ENCODE measurements at regions not wholly inside any gene's neighbourhood (a gene's known extent, or its start where the extent isn't known, plus 50 kb on each side); places are given as distances from the start of the nearest gene placed in this dataset.

GRCh38 chr11:112732031-112732430 lies 229.2 kb upstream of the NCAM1 start:
- Mint-ChIP-seq H3K9me3 (no peaks in the 10 kb centered on the region), H3K36me3 (no peaks in the 10 kb centered on the region), H3K4me3 (no peak overlapping the region), H3K27me3 (ENCODE audit: low read depth) (peaks cover 58% of the 10 kb centered on the region), H3K27ac (no peak overlapping the region), H3K4me1 (no peaks in the 10 kb centered on the region)
- TF ChIP-seq CTCF (IDR thresholded peaks at IDR 0.05; ENCODE audit: unreplicated experiment): no peak
- no peak for DNase-seq (ENCODE audit: low spot score in 2 of 2, unreplicated experiment in 2 of 2)

- TF ChIP-seq CTCF (IDR thresholded peaks at IDR 0.05; ENCODE audit: unreplicated experiment): no peak
Observed at GRCh38 chr11:112734207-112734606, 227.0 kb upstream of the NCAM1 start.

GRCh38 chr11:112735470-112735869 lies 225.8 kb upstream of the NCAM1 start:
- no peaks in the 10 kb centered on the region for H3K36me3 Mint-ChIP-seq
- peaks cover 53% of the 10 kb centered on the region for H3K27me3 Mint-ChIP-seq (ENCODE audit: low read depth)
- no peak overlapping the region for H3K4me3 Mint-ChIP-seq
- no peaks in the 10 kb centered on the region for H3K4me1 Mint-ChIP-seq
- TF ChIP-seq CTCF (IDR thresholded peaks at IDR 0.05; ENCODE audit: unreplicated experiment): no peak
- H3K9me3 Mint-ChIP-seq: no peaks in the 10 kb centered on the region
- DNase-seq (ENCODE audit: low spot score in 2 of 2, unreplicated experiment in 2 of 2): no peak
- no peak overlapping the region for H3K27ac Mint-ChIP-seq

More at GRCh38 chr11:112734207-112734606, 227.0 kb upstream of the NCAM1 start:
- H3K4me3 Mint-ChIP-seq: no peak overlapping the region
- no peak overlapping the region for H3K27ac Mint-ChIP-seq
- H3K9me3 Mint-ChIP-seq: no peaks in the 10 kb centered on the region
- peak; percentile 47 to 77 for DNase-seq (ENCODE audit: low spot score in 2 of 2, unreplicated experiment in 2 of 2)
- H3K27me3 Mint-ChIP-seq (ENCODE audit: low read depth): peaks cover 51% of the 10 kb centered on the region
- no peaks in the 10 kb centered on the region for H3K36me3 Mint-ChIP-seq
- no peaks in the 10 kb centered on the region for H3K4me1 Mint-ChIP-seq

GRCh38 chr11:112744041-112744440 lies 217.2 kb upstream of the NCAM1 start:
- TF ChIP-seq CTCF (IDR thresholded peaks at IDR 0.05; ENCODE audit: unreplicated experiment): no peak
- DNase-seq (ENCODE audit: low spot score in 2 of 2, unreplicated experiment in 2 of 2): no peak
- peaks cover 8% of the 10 kb centered on the region for H3K4me1 Mint-ChIP-seq
- H3K9me3 Mint-ChIP-seq: no peaks in the 10 kb centered on the region
- H3K27ac Mint-ChIP-seq: no peak overlapping the region
- H3K36me3 Mint-ChIP-seq: no peaks in the 10 kb centered on the region
- H3K27me3 Mint-ChIP-seq (ENCODE audit: low read depth): peaks cover 68% of the 10 kb centered on the region
- no peak overlapping the region for H3K4me3 Mint-ChIP-seq

- Mint-ChIP-seq H3K27me3 (ENCODE audit: low read depth) (peaks cover 69% of the 10 kb centered on the region), H3K4me3 (no peak overlapping the region), H3K4me1 (peaks cover 14% of the 10 kb centered on the region), H3K27ac (no peak overlapping the region), H3K36me3 (no peaks in the 10 kb centered on the region), H3K9me3 (no peaks in the 10 kb centered on the region)
- TF ChIP-seq CTCF (IDR thresholded peaks at IDR 0.05; ENCODE audit: unreplicated experiment): no peak
- DNase-seq (ENCODE audit: low spot score in 2 of 2, unreplicated experiment in 2 of 2): no peak
Observed at GRCh38 chr11:112745973-112746372, 215.2 kb upstream of the NCAM1 start.

GRCh38 chr11:112748252-112748651 lies 213.0 kb upstream of the NCAM1 start:
- no peak for TF ChIP-seq CTCF (IDR thresholded peaks at IDR 0.05; ENCODE audit: unreplicated experiment)
- DNase-seq (ENCODE audit: low spot score in 2 of 2, unreplicated experiment in 2 of 2): no peak
- no peaks in the 10 kb centered on the region for H3K36me3 Mint-ChIP-seq
- H3K27ac Mint-ChIP-seq: no peak overlapping the region
- H3K4me3 Mint-ChIP-seq: no peak overlapping the region
- H3K9me3 Mint-ChIP-seq: no peaks in the 10 kb centered on the region
- H3K27me3 Mint-ChIP-seq (ENCODE audit: low read depth): peaks cover 54% of the 10 kb centered on the region
- peaks cover 14% of the 10 kb centered on the region for H3K4me1 Mint-ChIP-seq

All from mesothelial cell of epicardium (in vitro differentiated cells).